Activated T-helper 1 cell treated with anti-CD3 and anti-CD28 coated beads, Interleukin-12 subunit alpha, Interleukin-12 subunit beta, Interleukin-2, Interleukin-4 antibody, amounts not matched to agents 30 ng/mL and 10 ng/mL and 1 ng/mL, durations not matched to agents 14 hours and 24 hours and 36 hours (primary cell): ENCODE measurements at regions not wholly inside any gene's neighbourhood (a gene's known extent, or its start where the extent isn't known, plus 50 kb on each side); places are given as distances from the start of the nearest gene placed in this dataset.

Experiments used
- DNase-seq: peaks from one replicate; pipeline ENCODE4 v3.0.0; 2021; ENCODE audit warnings: low spot score
- H3K27ac Mint-ChIP-seq: one replicate; pipeline ENCODE4 v1.8.0; 2021; ENCODE audit warnings: mild to moderate bottlenecking, mixed read lengths
- H3K27me3 Mint-ChIP-seq: one replicate; pipeline ENCODE4 v1.8.0; 2022; ENCODE audit warnings: mild to moderate bottlenecking, moderate library complexity, mixed read lengths; ENCODE audit not compliant: insufficient read depth
- H3K36me3 Mint-ChIP-seq: one replicate; pipeline ENCODE4 v1.8.0; 2021; ENCODE audit warnings: low read depth, mixed read lengths
- H3K4me1 Mint-ChIP-seq: one replicate; pipeline ENCODE4 v1.8.0; 2021; ENCODE audit warnings: low read depth, mixed read lengths
- H3K4me3 Mint-ChIP-seq: one replicate; pipeline ENCODE4 v1.8.0; 2021; ENCODE audit warnings: mild to moderate bottlenecking, moderate library complexity, mixed read lengths
- H3K9me3 Mint-ChIP-seq: one replicate; pipeline ENCODE4 v1.8.0; 2021; ENCODE audit warnings: mixed read lengths
- intact Hi-C: fragments of 100-400 bp; cut with micrococcal nuclease; formaldehyde crosslinking; loops from one replicate; pipeline ENCODE4 v1.15.1; 2024

DNA sequence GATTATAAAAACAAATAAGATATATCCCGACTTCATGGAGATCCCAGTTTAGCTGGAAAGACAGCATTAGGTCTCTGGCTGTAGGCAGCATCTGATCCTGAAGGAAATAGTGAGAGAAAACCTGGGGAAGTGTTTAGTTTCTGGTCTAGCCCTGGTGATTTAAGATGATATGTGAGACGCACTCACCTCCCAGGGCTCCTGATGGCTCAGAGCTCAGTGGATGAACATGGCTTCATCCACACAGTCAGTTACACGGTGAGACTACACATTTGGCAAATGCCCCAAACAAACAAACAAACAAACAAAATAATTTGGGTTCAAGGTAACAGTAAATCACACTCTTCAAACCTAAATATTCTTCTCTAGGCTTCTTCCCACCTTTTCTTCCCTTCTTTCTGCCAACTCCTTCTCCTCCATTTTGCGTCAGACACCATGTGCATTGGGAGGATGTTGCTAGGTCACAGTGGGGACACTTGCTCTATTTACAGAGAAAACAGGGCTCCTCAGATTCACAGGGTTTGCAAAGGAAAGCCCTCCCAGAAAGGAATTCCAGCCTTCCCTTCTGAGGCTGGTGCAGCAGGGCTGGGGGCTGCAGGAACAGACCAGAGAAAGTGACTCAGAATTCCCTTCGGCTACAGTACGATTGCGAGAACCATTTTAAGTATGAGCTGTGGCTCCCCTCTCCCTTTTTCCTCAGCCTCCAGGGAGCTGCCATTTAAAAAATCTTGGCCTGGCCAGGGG lies 59.6 kb upstream of the SALL4 start:
- Mint-ChIP-seq H3K9me3 (no peaks in the 10 kb centered on the region), H3K27ac (no peak overlapping the region), H3K4me3 (no peak overlapping the region), H3K36me3 (no peaks in the 10 kb centered on the region), H3K4me1 (no peaks in the 10 kb centered on the region), H3K27me3 (peaks cover 7% of the 10 kb centered on the region)
- DNase-seq, result no peak
- intact Hi-C loops, result no loop called here

DNA sequence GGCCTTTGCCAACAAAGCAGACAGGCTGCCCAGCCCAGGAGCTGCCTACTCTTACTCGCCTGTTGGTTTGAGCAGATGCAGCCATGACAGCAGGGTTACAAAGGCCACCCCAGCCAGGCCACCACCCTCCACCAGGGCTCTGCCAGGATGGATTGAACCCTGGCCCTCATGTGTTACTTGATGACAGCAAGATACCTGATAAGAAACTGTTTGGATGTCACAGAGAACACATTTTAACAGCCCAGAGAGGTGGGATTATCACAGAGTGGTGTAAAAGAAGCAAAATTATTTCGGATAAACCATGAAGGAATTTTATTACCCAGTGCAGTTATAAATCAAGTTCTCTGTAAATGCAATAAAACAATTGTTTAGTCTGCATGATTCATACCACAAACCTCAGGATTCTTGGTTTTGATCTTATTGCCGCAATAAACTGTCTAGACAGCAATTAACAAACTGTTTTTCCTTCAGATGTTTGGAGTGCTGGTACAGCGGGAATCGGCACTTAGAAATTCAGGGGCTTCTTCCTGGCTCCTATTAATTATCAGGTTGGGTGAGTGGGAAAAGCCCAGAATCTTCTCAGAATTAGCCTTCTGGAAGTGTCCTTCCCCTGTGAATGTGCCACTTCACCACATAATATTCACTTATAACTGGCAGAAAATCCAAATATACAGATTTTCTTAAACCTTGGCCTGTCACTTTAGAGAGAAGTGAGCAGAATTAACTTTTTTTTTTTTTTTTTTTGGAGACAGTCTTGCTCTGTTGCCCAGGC lies 58.0 kb upstream of the SALL4 start:
- DNase-seq, result no peak
- peaks cover 8% of the 10 kb centered on the region for H3K27me3 Mint-ChIP-seq
- no peaks in the 10 kb centered on the region for H3K9me3 Mint-ChIP-seq
- no peaks in the 10 kb centered on the region for H3K36me3 Mint-ChIP-seq
- H3K4me1 Mint-ChIP-seq, result no peaks in the 10 kb centered on the region
- H3K4me3 Mint-ChIP-seq, result no peak overlapping the region
- intact Hi-C loops, result no loop called here
- no peak overlapping the region for H3K27ac Mint-ChIP-seq

DNA sequence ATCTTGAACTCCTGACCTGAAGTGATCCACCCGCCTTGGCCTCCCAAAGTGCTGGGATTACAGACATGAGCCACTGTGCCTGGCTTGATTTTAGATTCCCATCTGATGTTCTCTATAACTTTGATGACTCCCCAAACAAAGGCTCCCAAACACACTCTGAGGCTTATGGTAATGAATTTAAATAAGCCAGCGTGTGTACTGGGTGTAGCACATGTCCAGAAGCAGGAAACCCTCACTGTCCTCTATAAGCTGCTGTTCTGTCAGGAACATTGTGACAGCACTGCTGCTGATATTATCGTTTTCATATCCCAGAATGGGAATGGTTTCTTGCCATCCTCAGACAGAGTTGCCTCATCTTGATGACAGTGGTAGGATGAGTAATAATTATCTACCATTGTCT lies 54.1 kb upstream of the SALL4 start:
- peaks cover 8% of the 10 kb centered on the region for H3K27me3 Mint-ChIP-seq
- DNase-seq, result no peak
- no peak overlapping the region for H3K4me3 Mint-ChIP-seq
- H3K27ac Mint-ChIP-seq, result no peak overlapping the region
- no peaks in the 10 kb centered on the region for H3K9me3 Mint-ChIP-seq
- H3K4me1 Mint-ChIP-seq, result no peaks in the 10 kb centered on the region
- intact Hi-C loops, result no loop called here
- no peaks in the 10 kb centered on the region for H3K36me3 Mint-ChIP-seq

DNA sequence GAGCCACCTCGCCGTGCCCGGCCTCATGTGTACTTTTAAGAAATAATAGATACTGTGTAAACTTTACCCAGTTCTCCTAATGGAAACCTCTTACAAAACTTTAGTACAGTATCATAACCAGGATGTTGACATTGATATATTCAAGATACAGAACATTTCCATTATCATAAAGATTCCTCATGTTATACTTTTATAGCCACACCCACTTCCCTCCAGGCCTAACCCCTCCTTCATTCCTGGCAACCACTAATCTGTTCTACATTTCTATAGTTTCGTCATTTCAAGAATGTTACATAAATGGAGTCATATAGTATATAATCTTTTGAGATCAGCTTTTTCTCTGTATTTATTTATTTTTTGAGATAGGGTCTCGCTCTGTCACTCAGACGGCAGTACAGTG lies 52.6 kb upstream of the SALL4 start:
- Mint-ChIP-seq H3K36me3 (no peaks in the 10 kb centered on the region), H3K27me3 (peaks cover 8% of the 10 kb centered on the region), H3K4me3 (no peak overlapping the region), H3K9me3 (no peaks in the 10 kb centered on the region), H3K4me1 (no peaks in the 10 kb centered on the region), H3K27ac (no peak overlapping the region)
- DNase-seq, result no peak
- intact Hi-C loops, result no loop called here
